BLaER1 treated with 17β-estradiol and CSF1 and Interleukin-3, amounts not matched to agents 10 nM and 100 nM (cell line): ENCODE measurements at regions not wholly inside any gene's neighbourhood (a gene's known extent, or its start where the extent isn't known, plus 50 kb on each side); places are given as distances from the start of the nearest gene placed in this dataset.
A peak's percentile ranks its signal among the peaks of the same experiment; 100 is the strongest.

Experiments used
- H3K27ac ChIP-seq, 11 experiments: shearing (Covaris generic); formaldehyde crosslinking; 2 replicates each; pipeline ENCODE4 v1.8.1; 2022
- H3K27me3 ChIP-seq, 11 experiments: shearing (Covaris generic); formaldehyde crosslinking; 2 replicates each; pipeline ENCODE4 v1.8.1; 2022
- H3K36me3 ChIP-seq, 11 experiments: shearing (Covaris generic); formaldehyde crosslinking; 2 replicates each; pipeline ENCODE4 v1.8.1; 2022
- H3K4me1 ChIP-seq, 10 experiments: shearing (Covaris generic); formaldehyde crosslinking; 2 replicates each; pipeline ENCODE4 v1.8.1; 2022
- H3K4me2 ChIP-seq, 11 experiments: shearing (Covaris generic); formaldehyde crosslinking; 2 replicates each; pipeline ENCODE4 v1.8.1; 2022
- H3K4me3 ChIP-seq, 10 experiments: shearing (Covaris generic); formaldehyde crosslinking; 2 replicates each; pipeline ENCODE4 v1.8.1; 2022
- H3K9ac ChIP-seq, 11 experiments: shearing (Covaris generic); formaldehyde crosslinking; 2 replicates each; pipeline ENCODE4 v1.8.1; 2022
- H3K9me3 ChIP-seq, 11 experiments: shearing (Covaris generic); formaldehyde crosslinking; replicated peaks in 1 of 11; 2 replicates each; pipeline ENCODE4 v1.8.1; 2022
- H4K20me1 ChIP-seq, 11 experiments: shearing (Covaris generic); formaldehyde crosslinking; 2 replicates each; pipeline ENCODE4 v1.8.1; 2022
- Cebpa-rat ChIP-seq, 11 experiments: shearing (Covaris generic); IDR thresholded peaks; 2 replicates each; pipeline ENCODE4 v1.8.1; 2022

DNA sequence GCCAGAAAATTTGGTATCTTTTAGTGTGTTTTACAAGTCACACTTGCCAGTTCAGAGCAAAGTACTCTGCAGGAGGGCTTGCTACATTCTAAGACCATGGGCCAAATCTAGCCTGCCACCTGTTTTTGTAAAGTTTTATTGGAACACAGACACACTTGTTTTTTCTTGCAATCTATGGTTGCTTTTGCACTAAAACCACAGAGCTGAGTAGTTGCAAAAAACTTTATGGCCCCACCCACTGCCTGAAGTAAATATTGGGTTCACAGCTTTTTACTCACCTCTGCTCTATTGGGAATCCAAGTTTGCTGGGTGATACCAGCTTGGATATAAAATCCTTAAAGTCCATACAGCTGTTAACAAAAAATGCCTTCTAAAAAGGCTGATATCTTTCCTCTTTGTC, 109.0 kb downstream of the ZFP64 start:
- Histone ChIP-seq H3K4me2 (0 out of 22 replicates have a peak overlapping the region, but pooled peaks of 1 of the 11 experiments have one; percentile 1), H3K4me3 (no peak overlapping the region), H4K20me1 (no peaks in the 10 kb centered on the region), H3K4me1 (peaks cover 0 to 20% (median 4%) of the 10 kb centered on the region in 10 experiments; a peak in 7 of 20 replicates), H3K9me3 (peaks cover 16 to 19% (median 17%) of the 10 kb centered on the region in 11 experiments), H3K27me3 (no peaks in the 10 kb centered on the region), H3K27ac (no peak overlapping the region), H3K36me3 (peaks cover 10 to 21% (median 15%) of the 10 kb centered on the region in 11 experiments), H3K9ac (no peak overlapping the region)
- TF ChIP-seq Cebpa-rat (IDR thresholded peaks at IDR 0.05) = no peak

DNA sequence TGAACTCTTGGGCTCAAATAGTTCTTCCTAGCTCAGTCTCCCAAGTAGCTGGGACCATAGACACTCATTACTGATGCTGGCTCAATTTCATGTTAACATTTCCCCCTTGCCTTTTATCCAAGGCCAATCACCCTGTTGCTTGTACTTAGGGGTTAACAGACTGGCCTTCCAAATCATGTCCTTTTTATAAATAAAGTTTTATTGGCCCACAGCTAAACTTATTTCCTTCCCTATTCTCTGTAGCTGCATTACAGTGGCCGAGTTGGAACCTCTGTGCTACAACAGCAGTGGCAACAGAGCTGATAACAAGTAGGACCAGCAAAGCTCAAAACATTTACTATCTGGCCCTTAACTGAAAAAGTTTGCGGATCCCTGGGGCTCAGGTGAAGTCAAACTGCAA, 109.8 kb downstream of the ZFP64 start:
- 0 out of 22 replicates have a peak overlapping the region, but pooled peaks of 1 of the 11 experiments have one; percentile 1 for H3K4me2 ChIP-seq
- H3K9me3 ChIP-seq = peaks cover 7 to 10% (median 9%) of the 10 kb centered on the region in 11 experiments
- no peaks in the 10 kb centered on the region for H3K27me3 ChIP-seq
- H3K4me3 ChIP-seq = no peak overlapping the region
- peaks cover 0 to 20% (median 4%) of the 10 kb centered on the region in 10 experiments; a peak in 7 of 20 replicates for H3K4me1 ChIP-seq
- H4K20me1 ChIP-seq = no peaks in the 10 kb centered on the region
- H3K9ac ChIP-seq = no peak overlapping the region
- peaks cover 2 to 13% (median 7%) of the 10 kb centered on the region in 11 experiments; a peak in 21 of 22 replicates for H3K36me3 ChIP-seq
- no peak for TF ChIP-seq Cebpa-rat (IDR thresholded peaks at IDR 0.05)
- H3K27ac ChIP-seq = no peak overlapping the region

DNA sequence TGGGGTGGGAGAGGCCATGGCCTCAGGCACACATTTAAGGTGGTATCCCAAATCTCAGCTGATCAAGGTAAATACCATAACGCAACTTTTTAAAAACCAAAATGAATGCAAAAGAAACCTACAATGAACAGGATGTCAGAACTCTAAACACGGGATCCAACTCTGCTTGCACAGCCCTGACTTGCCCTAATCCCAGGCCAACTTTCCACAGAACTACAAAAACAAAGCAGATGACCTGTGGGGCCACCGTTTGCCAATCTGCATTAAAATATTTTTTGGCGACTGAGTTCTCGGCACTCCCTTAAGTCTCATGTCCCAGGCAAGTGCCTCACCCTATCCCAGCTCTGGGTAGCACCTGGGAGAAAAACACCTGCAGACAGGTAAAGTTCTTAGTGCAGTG, 110.5 kb downstream of the ZFP64 start:
- Histone ChIP-seq H3K27ac (no peak overlapping the region), H3K4me1 (peaks cover 0 to 20% (median 4%) of the 10 kb centered on the region in 10 experiments; a peak in 7 of 20 replicates), H3K9ac (no peak overlapping the region), H4K20me1 (no peaks in the 10 kb centered on the region), H3K4me3 (no peak overlapping the region), H3K27me3 (no peaks in the 10 kb centered on the region), H3K36me3 (peaks cover 0 to 11% (median 3%) of the 10 kb centered on the region in 11 experiments; a peak in 5 of 22 replicates), H3K4me2 (no peak overlapping the region), H3K9me3 (peaks cover under 1 to 3% (median 1%) of the 10 kb centered on the region in 11 experiments; a peak in 17 of 22 replicates)
- no peak for TF ChIP-seq Cebpa-rat (IDR thresholded peaks at IDR 0.05)

DNA sequence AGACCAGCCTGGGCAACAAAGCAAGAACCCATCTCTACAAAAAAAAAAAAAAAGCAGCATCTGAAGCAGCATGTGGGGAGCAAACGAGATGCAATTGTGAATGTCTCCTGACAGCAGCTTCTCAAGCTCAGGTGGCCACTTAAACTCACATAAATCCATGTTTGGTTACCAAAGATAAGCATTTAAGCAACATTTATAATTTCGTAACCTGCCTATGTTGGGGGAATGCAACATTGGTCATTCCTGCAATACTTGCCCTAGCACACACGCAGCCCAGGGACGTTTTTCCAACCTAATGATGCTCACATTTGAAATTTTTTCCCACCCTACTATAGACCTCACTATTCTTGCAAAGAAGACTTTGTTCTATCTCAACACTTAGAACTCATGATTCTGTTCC, 113.3 kb downstream of the ZFP64 start:
- H3K4me1 ChIP-seq = peaks cover 0 to 18% (median 4%) of the 10 kb centered on the region in 10 experiments; a peak in 7 of 20 replicates
- H3K9ac ChIP-seq = no peak overlapping the region
- no peaks in the 10 kb centered on the region for H4K20me1 ChIP-seq
- no peaks in the 10 kb centered on the region for H3K27me3 ChIP-seq
- no peak overlapping the region for H3K4me3 ChIP-seq
- no peak overlapping the region for H3K27ac ChIP-seq
- H3K4me2 ChIP-seq = no peak overlapping the region
- TF ChIP-seq Cebpa-rat (IDR thresholded peaks at IDR 0.05) = no peak
- H3K9me3 ChIP-seq = no peaks in the 10 kb centered on the region
- no peaks in the 10 kb centered on the region for H3K36me3 ChIP-seq

DNA sequence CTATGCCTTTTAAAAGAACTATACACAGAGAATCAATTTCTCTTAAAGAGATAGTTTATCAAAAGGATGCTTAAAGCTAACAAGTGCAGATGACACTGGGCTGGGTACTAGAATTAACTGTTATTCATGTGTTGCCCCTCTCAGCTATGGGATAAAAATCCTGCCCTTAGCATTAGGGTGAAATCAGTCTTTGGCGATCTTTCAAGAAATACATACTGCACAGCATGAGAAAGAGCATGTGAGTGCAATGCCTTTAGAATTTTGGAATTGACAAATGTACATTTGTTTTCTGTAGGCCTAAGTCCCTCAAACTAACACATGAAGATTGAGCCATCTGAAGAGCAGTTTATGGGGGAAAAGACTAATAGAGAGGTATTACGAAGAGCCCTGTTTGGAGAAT, 115.4 kb downstream of the ZFP64 start:
- Histone ChIP-seq H3K9me3 (no peaks in the 10 kb centered on the region), H3K4me3 (no peak overlapping the region), H3K4me2 (no peak overlapping the region), H3K4me1 (peaks cover 0 to 4% (median 0%) of the 10 kb centered on the region in 10 experiments; a peak in 1 of 20 replicates), H4K20me1 (no peaks in the 10 kb centered on the region), H3K27me3 (no peaks in the 10 kb centered on the region), H3K9ac (no peak overlapping the region), H3K36me3 (no peaks in the 10 kb centered on the region), H3K27ac (no peak overlapping the region)
- TF ChIP-seq Cebpa-rat (IDR thresholded peaks at IDR 0.05) = no peak

DNA sequence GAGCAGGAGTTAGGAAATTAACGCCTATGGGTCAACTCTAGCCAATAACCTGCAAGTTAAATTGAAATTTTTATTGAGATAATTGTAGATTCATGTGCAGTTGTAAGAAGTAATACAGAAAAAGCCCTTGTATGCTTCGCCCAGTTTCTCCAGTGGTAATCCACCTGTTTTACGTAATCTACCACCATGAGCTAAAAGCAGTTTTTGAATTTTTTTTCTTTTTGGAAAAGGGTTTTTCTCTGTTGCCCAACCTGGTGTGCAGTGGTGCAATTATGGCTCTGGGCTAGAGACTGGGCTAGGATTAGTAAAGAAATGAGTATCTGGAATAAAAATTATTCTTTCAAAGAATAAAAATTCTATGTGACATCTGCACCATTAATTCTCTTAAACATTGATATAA, 116.2 kb downstream of the ZFP64 start:
- Histone ChIP-seq H3K9ac (no peak overlapping the region), H3K4me3 (no peak overlapping the region), H3K9me3 (no peaks in the 10 kb centered on the region), H3K4me1 (0 out of 20 replicates have a peak, but pooled peaks cover 0 to 4% (median 0%) of the 10 kb centered on the region in 10 experiments), H3K4me2 (no peak overlapping the region), H3K36me3 (no peaks in the 10 kb centered on the region), H3K27ac (no peak overlapping the region), H3K27me3 (no peaks in the 10 kb centered on the region), H4K20me1 (no peaks in the 10 kb centered on the region)
- TF ChIP-seq Cebpa-rat (IDR thresholded peaks at IDR 0.05) = no peak

DNA sequence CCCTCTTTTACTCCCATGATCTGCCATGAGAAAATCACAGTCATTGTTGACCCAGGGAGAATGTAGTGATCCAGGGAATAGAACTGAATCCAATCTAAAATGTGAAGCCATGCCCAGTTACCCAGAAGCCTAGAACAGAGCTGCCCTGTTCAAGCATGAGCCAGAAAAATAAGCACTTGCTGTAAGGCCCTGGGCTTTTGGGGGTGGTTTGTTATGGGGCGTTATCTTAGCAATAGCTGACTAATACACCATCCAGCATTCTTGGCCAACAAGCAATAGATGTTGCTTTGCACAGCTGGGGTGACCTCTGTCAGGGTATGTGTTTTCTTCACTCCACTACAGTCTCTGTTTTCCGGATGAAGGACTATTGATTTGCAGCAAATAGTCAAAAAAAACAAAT, 120.4 kb downstream of the ZFP64 start:
- Histone ChIP-seq H3K9ac (no peak overlapping the region), H3K27ac (no peak overlapping the region), H3K9me3 (no peaks in the 10 kb centered on the region), H3K4me2 (no peak overlapping the region), H3K4me3 (no peak overlapping the region), H3K27me3 (no peaks in the 10 kb centered on the region), H4K20me1 (no peaks in the 10 kb centered on the region), H3K4me1 (no peaks in the 10 kb centered on the region), H3K36me3 (no peaks in the 10 kb centered on the region)
- no peak for TF ChIP-seq Cebpa-rat (IDR thresholded peaks at IDR 0.05)

DNA sequence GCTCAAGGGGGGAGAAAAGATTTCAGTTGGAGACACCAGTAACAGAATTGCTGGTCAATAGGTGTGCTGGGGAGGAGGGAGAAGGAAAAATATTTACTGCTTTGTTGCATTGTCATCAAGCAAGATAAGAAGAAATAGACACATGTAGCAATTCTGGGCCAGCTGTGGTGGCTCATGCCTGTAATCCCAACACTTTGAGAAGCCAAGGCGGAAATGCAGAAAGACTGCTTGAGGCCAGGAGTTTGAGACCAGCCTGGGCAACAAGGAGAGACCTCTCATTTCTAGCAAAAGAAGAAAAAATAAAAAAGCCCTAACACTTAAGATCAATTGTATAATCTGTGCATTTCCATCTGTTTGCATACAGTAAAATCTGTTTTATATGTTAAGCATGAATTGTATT, 126.6 kb downstream of the ZFP64 start:
- no peak for TF ChIP-seq Cebpa-rat (IDR thresholded peaks at IDR 0.05)
- no peaks in the 10 kb centered on the region for H3K36me3 ChIP-seq
- peaks cover 0 to 4% (median 0%) of the 10 kb centered on the region in 11 experiments; a peak in 2 of 22 replicates for H3K9me3 ChIP-seq
- peaks cover 0 to 7% (median 4%) of the 10 kb centered on the region in 10 experiments; a peak in 9 of 20 replicates for H3K4me1 ChIP-seq
- H3K4me3 ChIP-seq = no peak overlapping the region
- H3K27ac ChIP-seq = no peak overlapping the region
- no peak overlapping the region for H3K4me2 ChIP-seq
- H4K20me1 ChIP-seq = no peaks in the 10 kb centered on the region
- no peaks in the 10 kb centered on the region for H3K27me3 ChIP-seq
- no peak overlapping the region for H3K9ac ChIP-seq

DNA sequence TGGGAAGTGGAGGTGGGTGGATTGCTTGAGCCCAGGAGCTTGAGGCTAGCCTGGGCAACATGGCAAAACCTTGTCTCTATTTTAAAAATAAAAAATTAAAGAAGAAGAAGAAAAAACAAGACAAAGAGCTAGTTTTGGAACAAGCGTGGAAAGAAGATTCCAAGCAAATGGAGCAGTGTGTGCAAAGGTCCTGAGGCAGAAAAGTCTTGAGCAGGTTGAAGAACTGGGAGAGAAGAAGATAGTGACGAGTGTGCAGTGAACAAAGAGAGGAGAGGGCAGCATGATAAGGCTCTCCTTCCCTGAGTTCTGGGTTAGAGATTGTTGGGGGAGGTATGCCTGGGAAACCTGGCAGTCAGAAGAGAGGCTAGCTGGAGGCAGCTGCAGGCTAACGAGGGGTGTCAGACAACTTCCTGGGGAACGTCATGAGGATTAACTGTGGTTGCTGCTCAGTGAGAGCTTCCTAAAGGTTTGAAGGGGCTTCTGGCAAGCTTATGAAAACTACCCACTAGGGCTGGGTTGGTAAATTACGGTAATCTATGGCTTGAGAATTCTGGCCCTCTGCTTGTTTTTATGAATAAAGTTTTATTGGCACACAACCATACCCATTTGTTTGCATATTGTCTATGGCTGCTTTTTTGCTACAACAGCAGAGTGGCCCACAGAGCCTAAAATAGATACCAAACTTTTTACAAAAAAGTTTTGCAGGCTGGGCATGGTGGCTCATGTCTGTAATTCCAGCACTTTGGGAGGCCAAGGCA, 128.9 kb downstream of the ZFP64 start:
- Histone ChIP-seq H3K4me1 (peaks cover 0 to 7% (median 4%) of the 10 kb centered on the region in 10 experiments; a peak in 9 of 20 replicates), H3K9ac (no peak overlapping the region), H3K36me3 (no peaks in the 10 kb centered on the region), H3K4me2 (no peak overlapping the region), H3K9me3 (peaks cover 0 to 4% (median 0%) of the 10 kb centered on the region in 11 experiments; a peak in 4 of 22 replicates), H3K27ac (no peak overlapping the region), H3K27me3 (no peaks in the 10 kb centered on the region), H4K20me1 (no peaks in the 10 kb centered on the region), H3K4me3 (no peak overlapping the region)
- no peak for TF ChIP-seq Cebpa-rat (IDR thresholded peaks at IDR 0.05)
